Activated T-cell treated with anti-CD3 and anti-CD28 coated beads for 1 hour (primary cell): ENCODE measurements at regions not wholly inside any gene's neighbourhood (a gene's known extent, or its start where the extent isn't known, plus 50 kb on each side); places are given as distances from the start of the nearest gene placed in this dataset.

Experiments
- DNase-seq: peaks from one replicate; pipeline ENCODE4 v3.0.0-alpha.2; 2020; ENCODE audit warnings: low read depth

- DNase-seq = no peak
Measured at GRCh38 chr2:118738524-118739308, 108.7 kb downstream of the EN1 start.

GRCh38 chr2:118738106-118738505 lies 109.3 kb downstream of the EN1 start:
- no peak for DNase-seq

- DNase-seq = no peak
Measured at GRCh38 chr2:118737684-118738083, 109.8 kb downstream of the EN1 start.

DNA sequence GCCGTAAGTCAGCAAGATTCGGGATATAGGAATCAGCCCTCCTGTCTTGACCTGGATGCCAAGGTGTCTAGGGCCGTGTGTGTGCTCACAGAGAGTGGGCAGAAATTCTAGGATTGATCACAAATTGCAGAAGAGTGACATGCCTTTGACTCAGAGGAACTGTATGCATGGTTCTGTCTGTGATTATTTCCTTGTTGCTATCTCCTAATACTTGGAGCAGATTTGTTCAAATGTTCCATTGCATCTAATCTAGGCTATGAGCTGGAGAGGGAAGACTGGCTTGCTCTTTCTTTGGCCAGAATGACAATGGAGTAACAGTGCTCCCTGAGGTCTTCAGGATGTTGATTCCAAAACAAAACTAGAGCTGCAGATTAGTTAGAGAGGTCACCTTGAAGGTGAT lies 115.0 kb downstream of the EN1 start:
- DNase-seq = no peak

GRCh38 chr2:118731413-118731812 lies 116.0 kb downstream of the EN1 start:
- DNase-seq = no peak

- DNase-seq = no peak
Measured at GRCh38 chr2:118730405-118730804, 117.0 kb downstream of the EN1 start.

DNA sequence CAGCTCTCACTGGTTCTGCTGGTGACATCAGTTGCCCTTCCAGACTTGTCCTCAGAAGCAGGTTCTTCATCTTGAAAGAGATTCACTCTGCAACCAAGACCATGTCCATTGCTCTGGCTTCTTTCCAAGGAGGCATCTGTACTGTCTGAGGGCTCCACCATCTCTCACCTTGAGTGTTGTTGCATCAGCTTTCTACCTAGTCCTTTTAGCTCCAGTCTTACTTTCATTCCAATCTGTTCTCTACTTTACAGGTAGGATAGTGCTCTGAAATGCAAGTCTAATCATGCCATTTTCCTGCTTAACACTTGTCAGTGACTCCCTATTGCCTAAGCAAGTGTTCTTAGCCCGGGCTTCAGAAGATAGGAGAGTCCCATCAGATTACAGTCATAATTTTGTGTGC lies 117.7 kb downstream of the EN1 start:
- no peak for DNase-seq

GRCh38 chr2:118728984-118729383 lies 118.5 kb downstream of the EN1 start:
- no peak for DNase-seq

GRCh38 chr2:118726821-118727220 lies 120.6 kb downstream of the EN1 start:
- DNase-seq = no peak

DNA sequence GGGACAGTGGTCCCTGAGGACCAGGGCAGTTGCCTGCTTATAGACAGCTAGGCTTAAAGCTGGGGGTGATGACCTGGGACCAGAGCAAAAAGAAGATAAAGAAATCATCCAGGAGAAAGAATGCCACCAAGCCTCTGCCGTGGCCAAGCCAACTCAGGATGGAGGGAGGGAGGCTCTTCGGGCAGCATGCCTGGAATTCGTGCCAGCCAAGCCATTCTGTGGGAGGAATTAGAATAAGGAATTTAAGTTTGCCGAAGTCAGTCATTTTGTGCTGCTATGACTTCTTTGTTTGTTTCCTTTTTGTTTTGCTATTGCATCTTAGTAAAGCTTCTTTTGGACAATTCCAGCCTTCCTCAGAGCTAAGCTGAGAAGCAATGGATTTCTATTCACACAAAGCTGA lies 124.1 kb downstream of the EN1 start:
- no peak for DNase-seq

DNA sequence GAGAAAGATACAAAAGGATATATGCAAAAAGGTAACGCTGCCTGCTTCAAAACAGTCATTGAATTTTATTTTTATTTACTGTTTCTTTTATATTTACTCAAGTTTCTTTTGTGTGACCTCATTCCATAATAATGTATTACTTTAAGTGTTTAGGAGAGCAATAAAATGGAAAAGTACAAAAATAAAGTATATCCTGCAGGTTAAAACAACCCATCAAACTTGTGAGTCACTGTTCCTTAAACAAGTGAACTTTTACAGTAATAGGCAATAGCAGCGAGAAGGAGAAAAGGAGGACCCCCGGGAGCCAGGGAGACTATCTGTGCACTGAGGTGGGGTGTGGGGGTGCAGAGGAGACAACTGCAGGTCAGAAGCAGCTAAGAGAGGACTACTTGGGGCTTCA lies 124.5 kb downstream of the EN1 start:
- no peak for DNase-seq

- no peak for DNase-seq
Measured at GRCh38 chr2:118721817-118722551, 125.5 kb downstream of the EN1 start.

- no peak for DNase-seq
Measured at GRCh38 chr2:118720866-118721265, 126.6 kb downstream of the EN1 start.

DNA sequence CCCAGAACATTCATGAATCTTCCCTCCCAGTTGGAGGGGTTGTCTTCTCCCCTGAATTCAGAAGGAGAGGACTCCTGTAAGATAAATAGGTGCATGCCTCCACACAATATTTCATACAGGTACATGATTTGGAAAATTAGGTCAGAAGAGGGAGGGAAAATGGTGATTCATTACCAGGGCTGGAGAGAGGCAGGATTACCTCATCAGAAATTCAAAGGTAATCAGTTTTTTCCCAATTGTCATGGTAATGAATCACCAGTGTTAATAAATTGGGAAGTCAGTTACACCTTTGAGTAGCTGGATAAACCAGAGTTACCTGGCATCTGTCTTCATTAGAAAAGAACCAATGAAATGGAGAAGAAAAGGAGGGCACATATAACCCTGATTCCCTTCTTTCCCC lies 128.5 kb downstream of the EN1 start:
- no peak for DNase-seq

- DNase-seq = no peak
Measured at GRCh38 chr2:118716102-118716501, 131.3 kb downstream of the EN1 start.

DNA sequence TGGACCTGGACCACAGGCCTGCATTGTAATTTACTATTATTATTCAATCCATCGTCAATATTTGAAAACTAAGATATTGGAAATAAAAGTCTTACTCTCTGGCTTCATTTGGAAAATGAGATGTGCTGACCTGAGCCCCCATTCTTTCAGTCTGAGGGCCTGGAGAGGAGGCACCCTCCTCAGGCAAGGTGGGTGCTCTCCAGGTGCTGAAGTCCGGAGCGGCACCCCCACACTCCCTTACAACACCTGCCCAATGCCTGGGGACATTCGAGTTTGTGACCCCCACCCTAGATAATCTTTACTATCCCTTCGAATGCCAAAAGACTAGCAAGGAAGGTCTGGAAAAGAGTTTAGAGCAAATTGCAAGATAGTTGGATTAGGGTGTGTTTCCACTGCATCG lies 133.3 kb downstream of the EN1 start:
- no peak for DNase-seq

DNA sequence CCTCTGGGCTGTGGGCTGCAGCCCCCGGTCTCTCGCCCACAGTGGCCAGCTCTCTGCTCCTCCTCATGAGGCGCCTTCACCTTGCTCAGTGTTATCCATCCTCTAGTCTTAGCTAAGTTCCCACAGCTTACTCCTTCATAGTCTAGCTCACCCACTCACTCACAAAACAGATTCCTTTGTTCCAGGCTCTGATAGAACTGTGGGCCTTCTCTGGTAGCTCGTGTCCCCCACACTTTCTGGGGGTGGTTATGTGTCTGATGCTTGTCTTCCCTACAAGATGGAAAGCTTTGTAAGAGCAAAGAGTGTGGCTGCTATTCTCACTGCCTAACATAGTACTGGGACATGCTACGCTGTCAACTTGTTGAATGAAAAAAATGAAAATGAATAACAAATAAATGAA lies 135.8 kb downstream of the EN1 start:
- no peak for DNase-seq

GRCh38 chr2:118710481-118710880 lies 137.0 kb downstream of the EN1 start:
- no peak for DNase-seq

- no peak for DNase-seq
Measured at GRCh38 chr2:118709786-118710185, 137.7 kb downstream of the EN1 start.

- DNase-seq = no peak
Measured at GRCh38 chr2:118706844-118707243, 140.6 kb downstream of the EN1 start.

DNA sequence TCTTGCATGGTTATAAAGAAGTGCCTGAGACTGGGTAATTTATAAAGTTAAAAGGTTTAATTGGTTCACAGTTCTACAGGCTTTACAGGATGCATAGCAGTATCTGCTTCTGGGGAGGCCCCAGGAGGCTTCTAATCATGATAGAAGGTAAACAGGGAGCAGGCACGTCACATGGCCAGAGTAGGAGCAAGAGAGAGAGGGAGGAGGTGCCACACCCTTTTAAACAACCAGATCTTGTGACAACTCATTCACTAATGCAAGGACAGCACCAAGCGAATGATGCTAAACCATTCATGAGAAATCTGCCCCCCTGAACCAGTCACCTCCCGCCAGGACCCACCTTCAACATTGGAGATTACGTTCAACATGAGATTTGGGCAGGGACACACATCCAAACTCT lies 141.1 kb downstream of the EN1 start:
- no peak for DNase-seq

GRCh38 chr2:118705032-118705431 lies 142.4 kb downstream of the EN1 start:
- no peak for DNase-seq

- DNase-seq = no peak
Measured at GRCh38 chr2:118699447-118700175, 147.8 kb downstream of the EN1 start.
